Sigmoid colon (tissue), 4 donors: ENCODE measurements at regions not wholly inside any gene's neighbourhood (a gene's known extent, or its start where the extent isn't known, plus 50 kb on each side); places are given as distances from the start of the nearest gene placed in this dataset.

Source experiments
- POLR2A ChIP-seq, 2 donors: fragments of 450-650 bp; IDR thresholded peaks; one replicate each; pipeline ENCODE4 v1.6.1; 2016; ENCODE audit warnings: antibody characterized with exemption in 2 of 2, mild to moderate bottlenecking in 2 of 2, moderate library complexity in 2 of 2
- POLR2AphosphoS5 ChIP-seq, 4 donors: sonication (generic); formaldehyde crosslinking; IDR thresholded peaks; one replicate each; pipeline ENCODE4 v1.6.1; 2017; ENCODE audit warnings: antibody characterized with exemption in 4 of 4
- TF ChIP-seq, protein P1 (sequence below), 4 experiments: fragments of 450-650 bp in 3 of 4; fragments of 200-600 bp in 1 of 4; IDR thresholded peaks; one replicate each; pipeline ENCODE4 v1.5.1; 2016 to 2019; ENCODE audit warnings: antibody characterized with exemption in 4 of 4, mild to moderate bottlenecking in 3 of 4, moderate library complexity in 2 of 4

DNA sequence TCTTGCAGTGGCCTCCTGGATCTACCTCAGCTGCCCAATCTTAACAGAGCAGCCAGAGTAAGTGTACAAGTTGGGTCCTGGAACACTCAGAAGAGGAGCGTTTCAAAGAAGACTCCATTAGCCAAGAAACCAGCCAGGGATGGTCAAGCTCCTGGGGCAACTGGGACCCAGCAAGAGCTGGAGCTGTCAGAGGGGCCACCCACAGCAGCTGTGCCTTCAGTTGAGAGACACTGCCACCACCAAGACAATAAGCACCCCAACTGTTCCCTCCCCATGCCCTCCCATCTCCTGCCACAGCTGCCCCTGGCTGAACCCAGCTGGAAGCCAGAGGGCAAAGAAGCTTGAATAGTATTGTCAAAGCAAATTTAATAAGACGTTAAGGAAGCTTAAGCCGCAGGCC, 110.6 kb upstream of the TLE3 start:
- TF ChIP-seq, protein P1, sequence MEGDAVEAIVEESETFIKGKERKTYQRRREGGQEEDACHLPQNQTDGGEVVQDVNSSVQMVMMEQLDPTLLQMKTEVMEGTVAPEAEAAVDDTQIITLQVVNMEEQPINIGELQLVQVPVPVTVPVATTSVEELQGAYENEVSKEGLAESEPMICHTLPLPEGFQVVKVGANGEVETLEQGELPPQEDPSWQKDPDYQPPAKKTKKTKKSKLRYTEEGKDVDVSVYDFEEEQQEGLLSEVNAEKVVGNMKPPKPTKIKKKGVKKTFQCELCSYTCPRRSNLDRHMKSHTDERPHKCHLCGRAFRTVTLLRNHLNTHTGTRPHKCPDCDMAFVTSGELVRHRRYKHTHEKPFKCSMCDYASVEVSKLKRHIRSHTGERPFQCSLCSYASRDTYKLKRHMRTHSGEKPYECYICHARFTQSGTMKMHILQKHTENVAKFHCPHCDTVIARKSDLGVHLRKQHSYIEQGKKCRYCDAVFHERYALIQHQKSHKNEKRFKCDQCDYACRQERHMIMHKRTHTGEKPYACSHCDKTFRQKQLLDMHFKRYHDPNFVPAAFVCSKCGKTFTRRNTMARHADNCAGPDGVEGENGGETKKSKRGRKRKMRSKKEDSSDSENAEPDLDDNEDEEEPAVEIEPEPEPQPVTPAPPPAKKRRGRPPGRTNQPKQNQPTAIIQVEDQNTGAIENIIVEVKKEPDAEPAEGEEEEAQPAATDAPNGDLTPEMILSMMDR (IDR thresholded peaks at IDR 0.05): no peak
- TF ChIP-seq POLR2A (IDR thresholded peaks at IDR 0.05) (no peak), POLR2AphosphoS5 (IDR thresholded peaks at IDR 0.05) (no peak)
